GM03348 (cell line): ENCODE measurements at regions not wholly inside any gene's neighbourhood (a gene's known extent, or its start where the extent isn't known, plus 50 kb on each side); places are given as distances from the start of the nearest gene placed in this dataset.
"Not testable (repeated sequence)": the region's sequence is repeated elsewhere in the genome, so short reads cannot be mapped to it uniquely, and the experiment has no call there.

Experiments used
- DNase-seq: peaks from one replicate; pipeline ENCODE4 v3.0.0; 2012; ENCODE audit warnings: low spot score

DNA sequence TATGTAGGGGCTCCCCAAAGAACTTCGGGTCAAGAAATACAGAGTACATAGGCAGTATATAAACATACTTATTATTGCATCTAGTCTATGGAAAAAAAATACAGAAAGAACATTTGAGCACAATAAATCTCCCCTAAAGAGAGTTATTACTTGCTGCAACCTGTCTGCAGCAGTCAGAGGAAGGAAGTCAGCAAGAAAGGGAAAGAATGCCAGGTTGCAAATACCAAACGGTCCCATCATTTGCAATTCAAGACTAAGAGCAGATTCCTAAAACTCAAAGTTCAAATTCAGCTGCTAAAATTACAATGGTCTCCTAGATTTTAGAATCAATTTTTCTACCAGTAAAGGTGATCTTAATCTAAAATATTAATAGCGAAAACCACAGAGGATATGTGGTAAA is 236.2 kb upstream of the NUDT6 start:
- no peak for DNase-seq

DNA sequence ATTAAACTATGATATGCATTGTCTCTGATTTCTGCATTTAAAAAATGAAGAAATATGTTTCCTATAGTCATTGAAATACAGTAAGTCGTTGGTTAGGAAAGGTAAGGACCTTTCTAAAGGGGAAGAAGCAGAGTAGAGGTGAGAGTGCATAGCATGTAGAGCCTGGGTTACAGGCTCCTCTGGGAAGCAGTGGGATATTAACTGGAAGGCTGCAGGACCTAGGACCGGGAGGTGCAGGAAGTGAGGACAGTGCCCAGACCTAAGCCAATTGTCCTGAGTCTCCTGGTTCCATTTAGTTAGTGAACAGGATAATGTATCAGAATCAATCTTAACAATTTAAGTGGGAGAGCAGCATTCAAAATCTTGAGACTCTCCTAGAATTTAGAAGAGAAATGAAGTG is 237.1 kb upstream of the NUDT6 start:
- no peak for DNase-seq

DNA sequence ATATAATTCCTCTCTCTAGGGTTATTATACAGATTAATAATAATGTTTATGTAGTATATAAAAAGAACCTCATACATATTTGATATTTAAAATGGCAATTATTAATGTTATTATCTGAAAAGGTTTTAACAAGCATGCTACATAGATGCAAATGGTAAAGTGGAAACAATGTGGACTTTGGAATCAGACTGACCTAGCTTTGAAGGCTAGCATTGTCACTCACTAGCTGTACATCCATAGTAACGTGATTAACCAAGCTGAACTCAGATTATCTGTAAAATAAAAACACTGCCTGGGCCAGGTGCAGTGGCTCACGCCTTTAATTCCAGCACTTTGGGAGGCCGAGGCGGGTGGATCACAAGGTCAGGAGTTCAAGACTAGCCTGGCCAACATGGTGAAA is 233.7 kb upstream of the SPRY1 start:
- no peak for DNase-seq

DNA sequence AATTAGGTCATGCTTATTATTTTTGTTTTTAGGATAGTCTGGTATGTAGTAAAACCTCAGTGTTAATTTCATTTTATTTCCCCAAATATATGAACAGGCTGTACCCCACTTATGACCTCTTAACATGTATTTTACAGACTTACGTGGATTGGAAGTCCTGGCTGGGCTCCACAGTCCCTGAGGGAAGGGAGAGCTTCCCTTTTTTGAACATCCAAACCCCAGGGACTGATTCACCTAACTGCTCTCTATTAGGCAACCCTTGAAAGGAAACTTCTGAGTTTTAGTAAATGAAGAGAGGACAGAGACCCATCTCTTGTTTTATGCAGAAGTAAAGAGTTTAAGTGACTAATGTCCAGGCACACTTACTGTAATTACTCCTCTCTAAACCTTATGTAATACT is 233.1 kb upstream of the SPRY1 start:
- no peak for DNase-seq

DNA sequence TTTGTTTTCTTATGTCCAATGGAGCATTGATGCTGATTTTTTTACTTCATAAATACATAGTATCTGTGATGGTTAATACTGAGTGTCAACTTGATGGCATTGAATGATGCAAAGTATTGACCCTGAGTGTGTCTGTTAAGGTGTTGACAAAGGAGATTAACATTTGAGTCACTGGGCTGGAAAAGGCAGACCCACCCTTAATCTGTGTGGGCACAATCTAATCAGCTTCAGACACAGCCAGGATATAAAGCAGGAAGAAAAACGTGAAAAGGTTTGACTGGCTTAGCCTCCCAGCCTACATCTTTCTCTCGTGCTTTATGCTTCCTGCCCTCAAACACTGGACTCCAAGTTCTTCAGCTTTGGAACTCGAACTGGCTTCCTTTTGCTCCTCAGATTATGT is 230.6 kb upstream of the SPRY1 start:
- DNase-seq = no peak

DNA sequence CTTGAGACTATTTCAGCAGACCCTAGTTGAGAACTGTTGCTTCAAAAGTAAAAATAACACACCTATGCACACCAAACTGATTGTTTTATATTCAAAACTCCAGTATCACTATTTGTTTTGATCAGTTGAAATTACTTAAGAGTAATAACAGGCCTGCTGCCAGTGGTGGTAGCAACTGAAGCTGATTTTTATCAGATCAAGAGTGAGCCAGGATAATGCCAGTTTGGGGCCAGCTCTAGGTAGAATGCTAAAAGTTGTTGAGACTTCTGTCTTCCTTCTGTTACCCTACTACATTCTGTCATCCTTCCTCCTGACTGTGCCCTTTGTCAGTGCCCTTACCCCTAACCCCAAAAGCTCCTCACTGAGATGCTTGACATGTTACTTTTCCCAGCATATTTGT is 228.7 kb upstream of the SPRY1 start:
- no peak for DNase-seq

DNA sequence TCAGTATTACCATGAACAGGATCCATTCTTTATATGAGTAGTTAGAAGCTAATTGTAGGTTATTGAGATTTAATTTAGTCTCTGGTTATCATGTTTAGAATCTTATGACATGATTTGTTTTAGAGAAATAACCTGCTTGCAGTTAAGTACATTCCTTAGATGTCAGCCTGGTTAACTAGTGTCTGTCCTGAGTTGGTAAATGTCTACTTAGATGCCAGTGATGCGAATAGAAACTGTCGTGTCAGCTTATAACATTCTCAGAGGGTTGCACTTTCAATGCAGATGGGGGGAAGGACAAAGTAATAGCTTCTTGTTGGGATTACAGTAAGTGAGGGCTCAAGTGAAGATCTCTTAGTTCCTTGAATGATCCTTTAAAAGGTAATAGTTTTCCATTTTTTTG is 227.8 kb upstream of the SPRY1 start:
- DNase-seq = no peak

DNA sequence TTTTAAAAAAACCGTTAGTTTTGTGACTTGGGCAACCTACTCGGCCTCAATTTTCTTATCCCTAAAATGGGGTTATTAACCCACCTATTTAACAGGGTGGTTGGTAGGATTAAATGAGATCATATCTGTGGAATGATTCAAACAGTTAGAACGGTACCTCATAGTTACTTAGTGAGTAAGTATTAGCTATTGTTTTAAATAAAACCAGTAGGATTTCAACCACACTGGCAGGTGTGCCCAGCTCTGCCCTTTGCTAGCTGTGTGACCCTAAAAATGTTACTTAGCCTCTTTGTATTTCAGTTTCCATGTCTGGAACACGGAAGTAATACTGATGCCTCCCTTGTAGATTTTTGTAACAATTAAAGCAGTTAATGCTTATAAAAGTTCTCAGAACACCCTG is 225.8 kb upstream of the SPRY1 start:
- DNase-seq = no peak

DNA sequence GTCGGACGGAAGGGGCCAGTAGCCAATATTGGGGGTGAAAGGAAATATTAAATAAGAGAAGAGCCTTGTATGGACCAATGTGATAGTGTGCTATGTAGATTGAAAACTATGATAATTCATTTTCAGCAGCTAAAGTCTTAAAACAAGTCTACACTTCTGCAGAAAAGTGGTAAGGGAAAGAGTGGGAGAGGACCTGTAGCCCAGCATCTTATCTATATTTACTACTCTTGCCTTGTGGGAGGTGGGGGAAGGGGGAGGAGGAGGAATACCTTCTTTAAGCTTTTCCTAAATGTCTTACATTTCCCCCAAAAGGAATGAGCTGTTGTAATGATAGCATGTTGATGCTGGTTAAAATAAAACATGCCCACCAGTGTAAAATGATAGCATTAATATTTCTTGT is 220.0 kb upstream of the SPRY1 start:
- DNase-seq = no peak

DNA sequence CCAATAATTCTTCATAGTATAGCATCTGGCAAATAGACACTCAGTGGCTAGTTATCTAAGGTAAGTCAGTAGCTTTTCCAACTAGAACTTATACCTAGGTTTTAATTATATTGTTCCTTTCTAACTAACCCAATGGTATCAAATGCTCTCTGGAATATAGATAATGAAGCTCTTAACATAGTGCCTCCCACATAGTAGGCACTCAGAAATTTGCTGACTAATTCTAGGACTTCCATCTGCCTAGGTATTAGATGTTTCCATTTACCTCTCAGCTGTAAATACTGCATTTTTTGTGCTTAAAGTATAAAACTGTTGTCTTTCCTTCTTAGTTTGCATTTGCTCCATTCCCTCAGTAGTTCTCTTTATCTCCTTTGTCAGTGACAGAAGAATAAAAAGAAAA is 214.3 kb upstream of the SPRY1 start:
- no peak for DNase-seq

DNA sequence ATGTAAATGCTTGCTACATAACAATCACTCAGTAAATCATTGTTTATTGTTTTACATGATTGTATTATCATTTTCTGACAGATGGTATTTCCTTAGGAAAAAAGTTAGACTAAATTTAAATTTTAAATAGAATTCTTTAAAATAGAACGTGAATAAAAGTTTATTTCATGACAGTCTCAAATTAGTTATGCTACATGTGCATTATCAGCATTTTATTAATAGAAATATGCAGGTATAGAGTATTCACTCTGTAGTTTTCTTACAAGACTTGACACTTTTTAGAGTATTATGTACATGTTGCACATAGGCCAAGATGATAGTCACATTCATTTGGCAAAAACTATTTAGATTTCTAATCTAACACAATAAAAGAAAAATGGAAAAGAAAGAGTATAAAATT is 213.3 kb upstream of the SPRY1 start:
- no peak for DNase-seq

DNA sequence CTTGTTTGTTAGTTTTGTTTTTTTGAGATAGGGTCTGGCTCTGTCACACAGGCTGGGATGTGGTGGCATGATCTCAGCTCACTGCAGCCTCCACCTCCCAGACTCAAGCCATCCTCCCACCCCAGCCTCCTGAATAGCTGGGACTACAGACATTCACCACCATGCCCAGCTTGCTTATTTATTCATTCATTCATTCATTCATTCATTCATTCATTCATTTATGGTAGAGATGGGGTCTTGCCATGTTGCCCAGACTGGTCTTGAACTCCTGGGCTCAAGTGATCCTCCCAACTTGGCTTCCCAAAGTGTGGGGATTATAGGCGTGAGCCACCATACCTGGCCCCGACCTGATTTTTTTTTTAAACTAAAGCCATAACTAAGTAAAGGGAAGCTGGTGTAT is 212.8 kb upstream of the SPRY1 start:
- not testable (repeated sequence) for DNase-seq

DNA sequence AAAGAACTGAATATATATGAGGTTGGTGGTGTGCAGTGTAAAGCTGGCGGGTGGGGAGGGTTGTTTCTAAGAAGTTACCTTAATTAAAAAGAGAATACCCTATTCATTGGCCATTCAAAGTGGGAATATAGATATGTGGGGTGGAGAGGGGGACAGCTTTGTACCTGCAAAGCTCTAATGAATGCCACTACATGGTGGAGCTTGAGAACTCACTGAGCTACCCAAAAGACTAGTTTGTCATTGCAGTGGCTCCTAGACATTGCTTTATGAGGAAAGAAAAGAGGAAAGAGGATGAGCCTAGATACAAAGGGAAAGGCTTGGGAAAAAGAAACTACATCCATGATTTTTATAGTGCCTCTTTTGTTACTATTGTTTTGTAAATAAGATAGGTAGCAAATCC is 209.9 kb upstream of the SPRY1 start:
- DNase-seq = no peak

DNA sequence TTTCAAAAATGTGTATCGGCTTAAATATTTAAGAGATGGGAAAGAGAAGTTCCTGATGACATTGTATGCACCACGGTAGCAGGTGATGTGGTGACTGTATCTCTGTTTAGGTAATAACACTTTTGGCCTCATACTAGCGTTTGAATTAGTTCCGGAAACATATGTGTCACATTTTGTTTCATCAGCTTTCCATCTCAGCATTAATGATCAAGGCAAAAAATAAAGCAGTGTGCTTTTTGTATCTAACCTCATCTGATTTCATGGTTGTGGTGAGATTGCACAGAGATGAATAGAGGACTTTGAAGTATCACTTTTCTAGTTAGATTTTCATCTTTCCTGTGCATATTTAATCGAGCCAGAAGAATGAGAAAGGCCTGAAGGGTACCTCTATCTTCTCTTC is 206.4 kb upstream of the SPRY1 start:
- no peak for DNase-seq

DNA sequence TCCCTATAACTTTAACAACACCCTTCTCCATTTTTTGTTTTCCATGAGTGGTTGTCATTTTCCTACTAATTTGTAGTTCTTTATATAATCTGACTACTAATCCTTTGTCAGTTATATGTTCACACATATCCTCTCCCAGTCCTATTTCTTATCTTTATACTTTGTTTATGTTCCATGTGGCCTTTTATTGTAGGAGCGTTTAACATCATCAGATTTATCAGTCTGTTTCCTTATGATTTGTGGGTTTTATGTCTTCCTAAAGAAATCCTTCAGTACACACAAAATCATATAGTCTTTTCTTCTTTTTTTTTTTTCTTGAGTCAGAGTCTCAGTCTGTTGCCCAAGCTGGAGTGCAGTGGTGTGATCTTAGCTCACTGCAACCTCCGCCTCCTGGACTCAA is 204.9 kb upstream of the SPRY1 start:
- no peak for DNase-seq

DNA sequence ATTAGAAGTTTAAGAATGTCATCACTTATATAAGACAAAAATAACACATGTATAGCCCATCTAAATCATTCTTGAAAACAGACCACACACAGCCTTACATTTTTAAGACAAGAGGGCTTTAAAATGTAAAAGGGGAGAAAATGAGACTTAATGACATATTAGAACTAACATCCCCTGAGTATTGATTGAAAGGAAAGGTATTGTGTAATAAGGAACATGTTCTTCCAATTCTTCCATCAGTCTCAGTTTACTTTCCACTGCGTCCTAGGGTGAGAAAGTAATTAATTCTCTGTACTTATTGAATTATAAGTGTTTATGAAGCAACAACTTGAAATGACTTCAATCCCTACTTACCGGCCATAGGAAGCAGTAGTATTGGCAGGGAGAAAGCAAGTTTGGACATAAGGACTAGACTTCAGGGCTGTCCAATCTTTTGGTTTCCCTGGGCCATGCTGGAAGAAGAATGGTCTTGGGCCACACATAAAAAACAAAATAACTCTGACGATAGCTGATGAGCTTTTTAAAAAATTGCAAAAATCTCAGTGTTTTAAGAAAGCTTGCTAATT is 202.7 kb upstream of the SPRY1 start:
- no peak for DNase-seq

DNA sequence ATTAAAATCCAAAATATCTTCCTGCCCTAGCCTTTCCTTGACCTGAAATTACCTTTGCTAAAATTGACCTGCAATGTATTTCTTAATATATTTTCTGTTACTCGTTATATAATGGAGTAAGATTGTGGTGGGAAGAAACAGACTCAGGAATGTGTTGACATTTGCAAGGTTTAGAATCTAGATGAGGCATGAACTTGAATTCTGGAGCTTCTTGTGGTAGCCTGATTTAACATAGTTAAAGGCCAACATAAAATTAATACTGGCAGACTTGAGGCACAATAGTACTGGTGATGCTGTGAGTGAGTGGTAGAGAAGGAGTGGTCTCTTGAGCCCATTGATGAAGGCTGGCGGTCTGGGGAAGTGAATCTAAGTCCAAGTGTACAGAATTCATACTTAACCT is 197.9 kb upstream of the SPRY1 start:
- no peak for DNase-seq

DNA sequence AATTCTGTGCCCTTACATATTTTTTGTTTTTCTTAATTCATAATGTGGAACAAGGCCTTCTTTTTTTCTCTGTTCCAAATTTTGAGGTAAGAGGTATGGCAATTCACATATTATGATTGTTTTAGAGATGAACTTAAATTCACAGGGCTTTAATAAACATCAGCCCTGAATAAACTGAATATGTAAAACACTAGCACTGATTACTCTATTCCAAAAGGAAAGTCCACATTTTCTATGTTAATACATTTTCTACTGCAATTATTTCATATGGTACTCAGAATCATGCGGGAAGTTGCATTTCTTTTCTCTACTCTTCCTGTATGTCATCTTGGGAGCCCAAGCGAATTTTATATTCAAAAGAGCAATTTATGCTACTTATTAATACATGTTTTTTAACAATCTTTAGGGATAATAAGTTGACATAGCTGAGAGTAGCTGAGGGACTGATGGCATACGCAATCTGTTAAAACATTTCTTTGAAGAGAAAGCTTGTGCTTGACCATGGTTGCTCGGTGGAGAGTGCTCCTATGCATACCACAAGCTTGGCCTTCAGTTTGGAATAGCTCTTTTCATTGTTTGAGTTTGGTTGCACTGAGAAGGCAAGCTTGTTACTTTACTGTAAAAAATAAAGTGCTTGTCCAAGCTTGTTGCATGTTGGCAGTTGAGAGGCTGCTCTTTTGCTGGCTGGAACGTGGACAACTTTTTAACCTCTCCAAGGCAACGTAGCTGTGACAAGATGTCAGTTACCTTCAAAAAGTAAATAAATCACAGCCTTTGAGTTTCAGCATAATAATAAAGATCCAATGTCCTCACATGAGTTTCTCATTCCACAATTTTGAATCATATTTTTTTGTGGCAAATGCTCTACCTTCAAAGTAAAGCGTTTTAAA is 196.3 kb upstream of the SPRY1 start:
- no peak for DNase-seq

DNA sequence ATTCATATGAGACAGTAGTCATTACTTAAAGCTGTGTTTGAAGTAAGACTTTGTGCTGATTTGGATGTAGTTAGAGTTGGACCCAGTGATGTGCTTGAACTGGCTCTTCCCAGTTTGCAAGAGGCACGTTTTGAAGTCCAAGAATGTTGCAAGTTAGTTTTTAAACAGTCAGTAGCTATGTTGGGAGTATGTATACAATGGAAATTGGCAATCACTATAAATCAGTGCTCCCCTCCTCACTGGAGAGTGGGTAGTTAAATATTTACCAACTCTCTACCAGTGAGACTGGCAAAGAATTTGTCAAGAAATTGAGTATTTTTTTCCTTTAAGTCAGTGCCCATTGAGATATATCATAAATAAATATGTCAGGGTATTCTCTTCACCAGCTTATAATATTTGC is 191.9 kb upstream of the SPRY1 start:
- DNase-seq = no peak

DNA sequence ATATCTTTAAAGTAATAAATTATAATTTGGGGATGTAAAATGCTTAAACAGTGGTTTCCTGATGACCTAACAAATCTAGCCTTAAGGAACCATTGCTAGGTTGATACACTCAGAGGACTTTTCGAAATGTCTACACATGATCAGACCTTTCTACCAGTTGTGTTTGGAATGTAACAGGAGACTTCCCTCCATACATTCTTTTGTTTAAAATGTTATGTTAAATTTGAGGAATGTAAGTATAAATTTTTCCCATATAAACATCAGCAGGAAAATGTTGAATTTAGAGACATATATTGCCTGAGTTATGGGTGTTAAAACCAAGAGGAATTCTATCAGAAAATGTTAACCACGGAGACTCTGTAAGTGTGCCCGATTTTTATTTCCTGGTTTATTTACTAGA is 190.6 kb upstream of the SPRY1 start:
- DNase-seq = no peak

DNA sequence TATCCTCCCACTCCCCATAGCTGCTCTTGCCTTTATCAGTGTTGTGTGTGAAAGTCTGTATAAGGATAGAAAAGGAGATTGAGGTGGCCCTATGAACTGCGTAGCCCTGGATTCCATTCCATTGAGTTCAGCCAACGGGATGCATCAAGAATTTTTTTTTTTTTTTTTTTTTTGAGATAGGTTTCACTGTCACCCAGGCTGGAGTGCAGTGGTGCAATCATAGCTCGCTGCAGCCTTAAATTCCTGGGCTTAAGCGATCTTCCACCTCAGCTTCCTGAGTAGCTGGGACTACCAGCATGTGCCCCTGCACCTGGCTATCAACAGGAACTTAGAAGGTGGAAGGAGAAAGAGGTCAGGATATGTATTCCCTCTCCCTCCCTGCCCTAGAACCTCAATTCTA is 187.2 kb upstream of the SPRY1 start:
- no peak for DNase-seq

DNA sequence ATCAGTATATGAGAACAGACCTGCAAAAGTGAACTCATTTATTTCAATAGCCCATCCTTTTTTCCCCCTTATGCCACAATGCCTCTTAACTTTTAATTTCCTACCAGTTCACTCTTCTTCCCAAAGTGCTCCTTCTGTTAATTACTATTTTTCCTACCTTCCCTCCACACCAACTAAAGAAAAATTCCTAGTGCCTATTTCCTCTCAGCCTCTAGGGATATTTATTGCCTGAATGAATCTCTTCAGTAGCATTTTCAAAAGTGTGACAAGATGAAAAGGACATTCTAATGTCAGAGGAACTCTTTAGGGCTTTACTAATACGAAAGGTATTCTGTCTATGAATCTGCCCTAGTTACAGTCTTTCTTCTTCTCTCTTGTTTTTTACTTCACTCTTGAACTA is 181.1 kb upstream of the SPRY1 start:
- no peak for DNase-seq

DNA sequence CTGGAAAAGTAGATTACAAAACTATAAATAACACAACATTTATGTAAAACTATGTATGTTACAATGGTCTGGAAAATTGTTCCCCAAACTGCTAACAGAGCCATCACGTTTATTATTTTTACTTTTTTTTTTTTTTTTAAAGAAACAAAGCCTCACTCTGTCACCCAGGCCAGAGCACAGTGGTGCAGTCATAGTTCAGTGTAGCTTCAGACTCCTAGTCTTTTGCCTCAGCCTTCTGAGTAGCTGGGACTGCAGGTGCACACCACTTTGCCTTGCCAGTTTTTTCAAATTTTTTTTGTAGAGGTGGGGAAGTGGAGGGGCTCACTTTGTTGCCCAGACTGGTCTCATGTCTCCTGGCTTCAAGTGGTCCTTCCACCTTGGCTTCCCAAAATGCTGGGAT is 180.1 kb upstream of the SPRY1 start:
- DNase-seq = no peak

DNA sequence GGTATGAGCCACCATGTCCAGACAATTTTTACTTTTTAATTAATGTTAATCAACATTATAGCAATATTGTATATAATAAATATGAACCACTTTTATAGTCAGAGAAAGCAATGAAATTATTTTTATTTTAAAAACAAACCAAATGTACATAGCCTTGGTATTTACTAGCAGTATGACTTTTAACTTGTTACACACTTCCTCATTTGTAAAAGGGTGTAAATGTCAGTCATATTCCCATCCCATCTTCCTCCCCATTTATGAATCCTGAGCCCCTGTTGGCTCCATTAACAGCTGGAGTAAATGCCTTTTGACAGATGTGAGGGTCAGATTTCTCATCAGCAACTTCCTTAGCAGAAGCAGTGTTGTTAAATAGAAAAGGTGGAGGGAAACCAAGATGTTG is 179.6 kb upstream of the SPRY1 start:
- no peak for DNase-seq
